LHCN-M2 (cell line): ENCODE measurements at regions not wholly inside any gene's neighbourhood (a gene's known extent, or its start where the extent isn't known, plus 50 kb on each side); places are given as distances from the start of the nearest gene placed in this dataset.
A peak's percentile ranks its signal among the peaks of the same experiment; 100 is the strongest.
"Not testable (repeated sequence)": the region's sequence is repeated elsewhere in the genome, so short reads cannot be mapped to it uniquely, and the experiment has no call there.

Experiments used
- DNase-seq: peaks from one replicate; pipeline ENCODE4 v3.0.0-alpha.2; 2012; ENCODE audit warnings: low read depth

- no peak for DNase-seq
These were observed 320.3 kb downstream of the DMAC1 start for GRCh38 chr9:7479300-7479699.

GRCh38 chr9:7478646-7479045, 320.9 kb downstream of the DMAC1 start:
- no peak for DNase-seq

GRCh38 chr9:7467186-7467585, 332.4 kb downstream of the DMAC1 start:
- DNase-seq: no peak

GRCh38 chr9:7461791-7462190, 337.8 kb downstream of the DMAC1 start:
- no peak for DNase-seq

- no peak for DNase-seq
These were observed 342.6 kb downstream of the DMAC1 start for GRCh38 chr9:7456793-7457530.

DNA sequence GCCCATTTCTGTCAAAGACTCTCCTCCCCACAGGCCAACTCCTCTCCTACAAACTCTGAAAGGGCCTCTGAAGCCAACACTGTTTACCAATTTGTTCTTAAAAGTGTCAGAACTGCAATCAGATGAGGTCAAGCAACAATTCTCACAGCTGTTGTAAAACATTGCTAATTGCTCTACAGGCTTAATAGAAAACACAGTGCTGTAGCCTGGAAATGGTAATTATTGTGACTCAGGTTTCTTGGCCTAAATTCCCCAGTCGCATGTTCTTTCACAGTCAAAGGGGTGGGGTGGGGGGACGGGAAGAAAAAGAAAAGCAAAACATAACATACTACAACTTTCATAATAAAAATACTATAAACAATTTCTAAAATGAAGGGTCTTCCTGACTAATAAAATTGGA, 343.2 kb downstream of the DMAC1 start:
- no peak for DNase-seq

DNA sequence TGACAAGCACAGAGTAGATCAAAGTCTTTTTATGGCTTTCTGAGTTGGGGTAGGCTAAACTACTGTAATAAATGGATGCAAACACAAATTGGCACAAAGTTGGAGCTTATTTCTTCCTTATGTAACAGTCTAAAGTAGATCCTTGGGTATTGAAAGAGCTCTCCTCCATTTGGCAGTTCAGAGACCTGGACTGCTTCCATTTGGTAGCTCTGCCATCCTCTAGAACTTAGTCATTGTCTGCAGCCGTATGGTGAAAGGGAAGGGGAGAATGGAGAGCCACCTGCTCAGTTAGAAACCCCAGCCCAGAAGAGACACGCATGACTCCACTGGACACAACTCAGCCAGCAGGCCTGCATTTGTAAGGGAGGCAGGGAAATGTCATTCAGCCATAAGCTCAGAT, 345.0 kb downstream of the DMAC1 start:
- no peak for DNase-seq

GRCh38 chr9:7452378-7452777, 347.2 kb downstream of the DMAC1 start:
- DNase-seq: peak; percentile 8

- no peak for DNase-seq
These were observed 348.5 kb downstream of the DMAC1 start for GRCh38 chr9:7451062-7451461.

- no peak for DNase-seq
These were observed 356.0 kb downstream of the DMAC1 start for GRCh38 chr9:7443541-7443940.

DNA sequence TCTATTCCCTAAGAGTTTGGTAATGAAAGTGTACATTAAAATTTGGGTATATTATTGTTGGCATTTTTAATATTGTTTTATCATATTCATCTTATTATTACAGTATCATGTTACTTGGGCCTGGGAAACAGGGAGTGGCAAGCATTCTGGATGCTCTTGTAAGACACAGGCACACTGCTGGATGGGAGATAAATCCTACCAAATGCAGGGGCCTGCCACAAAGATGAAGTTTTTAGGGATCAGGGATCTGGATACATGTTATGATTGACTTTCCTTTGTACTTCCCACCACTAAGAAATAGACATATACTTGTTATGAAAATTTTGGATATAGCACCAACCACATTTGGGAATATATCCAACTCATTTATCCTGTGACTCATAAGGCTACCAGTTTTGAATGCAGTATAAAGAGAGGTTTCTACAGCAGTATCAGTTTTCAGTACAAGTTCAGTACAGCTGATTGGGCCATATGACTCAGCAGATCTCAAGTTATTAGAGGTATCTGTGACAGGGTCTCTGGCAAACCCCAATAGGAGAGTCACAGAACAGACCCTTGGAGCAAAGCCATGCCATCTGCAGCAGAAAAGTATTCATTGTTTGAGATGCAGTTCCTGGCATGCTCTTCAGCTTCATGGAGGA, 360.1 kb downstream of the DMAC1 start:
- peak; percentile 20 for DNase-seq

DNA sequence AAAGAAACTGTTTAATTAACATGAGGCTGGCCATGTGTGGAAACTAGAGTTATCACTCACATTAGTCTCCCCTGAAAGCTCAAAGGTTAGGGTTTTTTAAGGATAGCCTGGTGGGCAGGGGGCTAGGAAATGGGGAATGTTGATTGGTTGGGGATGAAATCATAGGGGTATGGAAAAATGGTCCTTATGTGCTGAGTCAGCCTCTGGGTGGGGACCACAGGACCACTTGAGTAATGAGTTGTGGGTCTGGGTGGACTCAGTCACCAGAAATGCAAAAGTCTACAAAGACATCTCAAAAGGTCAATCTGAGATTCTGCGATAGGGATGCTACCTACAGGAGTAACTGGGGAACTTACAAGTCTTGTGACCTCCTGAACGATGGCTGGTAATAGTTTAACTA, 362.8 kb downstream of the DMAC1 start:
- DNase-seq: no peak

GRCh38 chr9:7433508-7434292, 365.9 kb downstream of the DMAC1 start:
- no peak for DNase-seq

- no peak for DNase-seq
These were observed 366.6 kb downstream of the DMAC1 start for GRCh38 chr9:7432989-7433388.

GRCh38 chr9:7417397-7417796, 382.2 kb downstream of the DMAC1 start:
- DNase-seq: not testable (repeated sequence)

DNA sequence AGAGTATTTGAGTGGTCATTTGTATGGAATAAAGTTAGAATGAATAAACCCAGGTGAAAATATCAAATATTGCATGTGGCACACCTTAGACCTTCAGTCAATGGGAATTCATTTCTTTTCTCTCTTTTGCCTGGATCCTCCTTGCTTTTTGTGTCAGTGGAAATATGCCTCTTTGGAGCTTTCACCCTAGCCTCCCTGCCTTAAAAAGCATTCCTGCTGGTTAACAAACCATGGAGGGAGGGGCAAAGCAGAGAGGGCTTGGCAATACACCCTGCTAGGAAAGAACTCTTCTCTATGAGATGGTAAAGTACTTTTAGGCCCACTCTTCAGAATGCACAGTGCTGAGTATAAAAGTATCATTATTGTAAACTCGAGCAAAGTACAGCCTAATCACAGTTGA, 383.7 kb downstream of the DMAC1 start:
- no peak for DNase-seq

DNA sequence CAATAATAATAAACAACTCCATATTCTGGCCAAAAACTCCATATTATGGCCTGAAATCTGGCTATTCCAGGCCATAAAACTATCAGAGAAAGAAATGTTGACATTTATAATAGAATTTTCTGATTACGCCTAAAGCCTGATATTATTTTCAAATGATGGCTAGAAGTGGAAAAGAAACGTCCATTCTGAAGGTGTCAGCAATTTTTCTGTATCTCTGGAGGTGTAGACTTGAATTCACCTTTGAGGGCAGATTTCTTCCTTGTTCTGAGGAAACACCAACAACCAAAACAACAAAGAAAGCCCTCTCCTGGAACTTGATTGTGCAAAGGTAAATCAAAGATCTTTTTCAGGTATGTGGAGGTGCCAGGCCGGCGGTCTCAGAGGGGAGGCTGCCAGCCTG, 390.7 kb downstream of the DMAC1 start:
- no peak for DNase-seq

DNA sequence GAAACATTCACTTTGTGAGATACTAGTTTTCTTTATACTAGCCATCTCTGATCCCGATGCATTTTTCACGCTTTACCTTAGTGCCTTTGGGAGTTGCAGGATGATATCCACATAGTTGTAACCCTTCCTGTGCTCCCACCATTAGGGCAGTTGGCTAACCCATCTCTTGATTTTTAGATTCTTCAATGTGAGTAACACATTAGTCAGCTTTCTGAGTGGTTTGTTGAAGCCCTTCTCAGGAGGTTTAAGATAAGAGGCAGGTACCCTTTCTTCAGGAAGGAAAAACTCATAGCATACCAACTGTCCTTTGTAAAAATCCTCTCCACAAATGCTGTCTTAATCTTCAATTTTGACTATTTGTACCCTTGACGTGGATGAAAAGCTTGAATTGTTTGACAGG, 392.3 kb downstream of the DMAC1 start:
- DNase-seq: no peak

DNA sequence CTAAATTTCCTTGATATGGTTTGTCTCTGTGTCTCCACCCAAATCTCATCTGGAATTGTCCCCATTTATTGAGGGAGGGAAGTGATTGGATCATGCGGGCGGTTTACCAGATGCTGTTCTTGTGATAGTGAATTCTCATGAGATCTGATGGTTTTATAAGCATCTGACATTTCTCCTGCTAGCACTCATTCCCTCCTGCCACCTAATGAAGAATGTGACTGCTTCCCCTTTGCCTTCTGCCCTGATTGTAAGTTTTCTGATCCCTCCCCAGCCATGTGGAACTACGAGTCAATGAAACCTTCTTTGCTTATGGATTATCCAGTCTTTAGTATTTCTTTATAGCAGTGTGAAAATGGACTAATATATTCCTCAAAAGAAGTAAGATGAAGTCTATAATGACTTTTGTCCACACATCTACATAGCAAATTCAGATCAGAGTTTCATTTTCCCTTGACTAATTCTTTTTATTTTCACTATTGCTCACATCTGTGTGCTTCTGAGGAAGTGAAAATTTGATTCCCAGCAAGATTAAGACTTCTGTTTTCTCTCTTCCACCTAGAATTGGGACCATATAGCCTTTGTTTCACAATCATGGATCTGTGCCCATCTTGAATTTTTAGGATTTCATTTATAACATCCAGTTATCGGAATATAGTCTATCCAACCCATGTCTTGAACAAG, 393.5 kb downstream of the DMAC1 start:
- no peak for DNase-seq

- DNase-seq: no peak
These were observed 395.6 kb downstream of the DMAC1 start for GRCh38 chr9:7403839-7404487.

DNA sequence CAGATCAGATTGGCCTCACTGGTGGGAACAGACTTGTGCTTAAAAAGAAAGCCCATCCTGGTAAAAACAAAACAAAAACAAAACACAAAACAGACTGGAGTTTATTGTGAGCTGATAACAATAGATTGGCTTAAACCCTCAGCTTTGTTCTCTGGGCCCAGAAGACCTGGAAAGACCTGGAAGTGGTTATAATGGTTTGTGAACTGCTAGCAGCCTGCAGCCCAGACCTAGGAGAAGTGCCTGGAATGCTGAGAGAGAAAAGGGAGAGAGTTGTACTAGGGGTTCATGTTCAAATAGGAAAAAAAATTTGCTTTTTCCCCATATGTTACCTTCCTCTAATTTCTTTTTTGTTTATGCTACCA, 396.6 kb downstream of the DMAC1 start:
- DNase-seq: no peak
